ENCODE measurements at regions not wholly inside any gene's neighbourhood (a gene's known extent, or its start where the extent isn't known, plus 50 kb on each side); places are given as distances from the start of the nearest gene placed in this dataset.

DNA sequence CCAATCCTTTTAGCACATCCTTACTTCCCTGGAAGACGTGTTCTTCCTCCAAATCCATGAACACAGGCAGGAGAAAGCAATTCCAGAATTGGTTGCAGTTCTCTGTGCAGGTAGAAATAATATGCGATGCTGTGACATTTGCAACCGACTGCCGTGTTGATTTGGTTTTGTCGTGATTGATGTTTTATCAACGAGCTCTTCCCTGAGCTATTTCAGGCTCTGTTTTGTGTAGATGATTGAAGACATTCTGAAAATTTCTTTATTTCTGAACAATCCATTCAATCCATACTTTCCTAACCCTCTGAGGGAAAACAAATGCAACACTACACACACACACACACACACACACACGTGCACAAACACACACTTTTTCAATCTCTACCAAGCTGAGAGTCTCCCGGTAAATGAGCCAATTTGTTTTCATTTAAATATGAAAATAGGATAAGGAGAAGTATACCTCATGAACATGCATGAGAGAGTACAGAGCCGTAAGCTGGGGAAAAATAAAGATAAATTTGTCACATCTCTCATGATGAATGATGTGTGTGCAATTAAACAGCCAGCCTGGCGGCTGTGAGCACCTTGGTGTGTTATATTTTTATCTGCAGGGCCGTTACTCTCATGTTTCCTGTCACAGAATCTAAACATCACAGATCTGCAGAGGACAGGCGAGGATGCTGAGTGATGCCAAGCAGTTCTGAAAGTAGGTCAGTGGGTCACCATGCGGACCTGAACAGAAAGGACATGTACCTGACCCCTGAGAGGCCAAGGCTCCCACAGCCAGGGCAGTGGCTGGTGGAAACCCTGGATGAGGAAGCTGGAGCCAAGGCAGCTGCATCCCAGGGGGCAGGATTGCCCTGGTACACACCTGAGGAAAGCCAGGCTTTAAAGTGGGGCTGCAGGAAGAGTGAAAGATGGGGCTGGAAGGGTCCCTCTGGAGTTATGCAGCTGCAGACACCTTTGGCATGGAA, 64.8 kb downstream of the PDCL3 start:
- DNase-seq, result no peak

DNA sequence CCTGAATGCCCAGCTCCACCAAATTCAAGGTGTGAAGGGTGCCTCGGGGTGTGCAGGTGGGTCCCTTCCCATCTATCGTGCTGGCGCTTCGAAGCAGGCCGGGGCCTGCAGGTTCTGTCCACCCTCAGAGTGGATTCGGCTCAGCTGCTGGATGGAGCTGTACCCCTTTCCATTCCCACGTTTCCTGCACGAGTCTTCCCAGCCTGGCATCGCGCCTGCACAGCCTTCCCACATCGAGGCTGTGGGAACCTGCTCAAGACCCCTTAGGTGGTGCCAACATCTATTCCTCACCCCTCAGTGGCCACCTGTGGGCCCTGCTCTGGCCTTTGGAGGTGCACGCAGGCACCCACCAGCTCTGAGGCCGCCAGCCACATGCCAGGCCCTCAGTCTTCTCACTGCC, 65.7 kb downstream of the PDCL3 start:
- DNase-seq, result no peak

DNA sequence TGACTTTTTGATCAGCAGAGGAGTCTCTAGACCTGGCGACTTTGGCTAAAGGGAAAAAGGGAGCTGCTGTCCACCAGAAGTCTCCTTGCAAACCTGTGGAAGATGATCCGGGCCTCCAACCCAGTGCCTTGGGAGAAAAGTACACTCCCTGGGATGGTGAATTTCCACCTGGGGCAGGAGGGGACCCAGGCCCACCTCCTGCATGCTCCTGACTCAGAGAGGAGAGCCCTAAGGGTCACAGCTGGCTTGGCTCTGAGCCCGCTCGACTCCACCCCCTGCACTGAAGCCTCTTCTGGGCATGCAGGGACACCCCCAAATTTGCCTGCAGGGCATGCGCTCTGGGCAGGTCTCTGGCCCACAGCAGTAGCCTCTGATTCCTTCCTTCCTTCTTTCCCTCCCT, 66.5 kb downstream of the PDCL3 start:
- no peak for DNase-seq

DNA sequence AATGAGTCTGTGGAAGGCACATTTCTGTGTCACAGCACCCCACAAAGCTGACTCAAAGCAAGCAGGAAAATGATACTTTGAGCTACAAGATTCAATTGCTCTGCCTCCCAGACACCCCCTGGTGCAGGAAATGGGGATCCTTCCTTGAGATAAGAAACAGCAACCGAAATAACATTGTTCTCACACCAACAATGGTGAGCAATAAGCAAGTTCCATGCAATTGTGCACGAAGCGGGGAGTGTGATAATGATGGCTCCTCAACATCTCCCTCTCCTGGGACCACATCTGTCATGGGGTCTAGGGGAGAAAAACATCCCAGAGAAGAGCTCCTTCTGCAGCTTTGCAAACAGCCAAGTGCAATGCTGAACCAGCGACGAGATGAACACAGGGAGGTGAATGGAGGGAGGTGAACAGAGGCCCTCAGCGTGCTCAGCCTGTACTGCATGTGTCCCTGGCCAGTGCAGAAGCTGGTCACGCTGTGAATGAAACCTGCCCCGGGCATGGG, 67.7 kb downstream of the PDCL3 start:
- no peak for DNase-seq

DNA sequence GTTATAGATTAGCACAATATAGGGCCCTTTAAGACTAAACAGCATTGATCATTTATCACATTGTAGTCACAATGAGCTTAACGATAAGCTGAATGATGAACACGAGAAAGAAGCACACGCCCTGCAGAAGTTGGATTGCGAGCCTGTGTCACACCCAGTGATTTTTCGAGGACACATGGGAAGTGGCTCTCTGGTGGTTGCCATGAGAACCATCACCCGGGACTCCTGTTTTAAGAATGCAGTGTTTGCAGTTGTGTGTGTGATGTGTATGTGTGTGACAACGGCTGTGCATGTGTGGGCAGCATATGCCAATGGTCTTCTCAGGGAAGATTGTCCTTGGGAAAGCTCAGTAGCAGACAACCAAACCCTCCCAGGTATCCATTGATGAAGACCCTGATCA, 69.2 kb downstream of the PDCL3 start:
- DNase-seq, result no peak

DNA sequence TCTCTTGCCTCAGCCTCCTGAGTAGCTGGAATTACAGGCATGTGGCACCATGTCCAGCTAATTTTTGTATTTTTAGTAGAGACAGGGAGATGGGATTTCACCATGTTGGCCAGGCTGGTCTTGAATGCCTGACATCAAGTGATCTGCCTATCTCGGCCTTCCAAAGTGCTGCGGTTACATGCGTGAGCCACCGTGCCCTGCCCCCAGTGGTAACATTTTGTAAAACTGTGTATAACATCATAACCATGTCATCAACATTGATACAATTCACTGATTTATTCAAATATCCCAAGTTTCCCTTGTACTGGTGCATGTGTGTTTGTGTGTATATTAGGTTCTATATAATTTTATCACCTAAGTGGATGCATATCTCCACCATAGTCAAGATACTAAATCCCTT, 70.0 kb downstream of the PDCL3 start:
- no peak for DNase-seq

DNA sequence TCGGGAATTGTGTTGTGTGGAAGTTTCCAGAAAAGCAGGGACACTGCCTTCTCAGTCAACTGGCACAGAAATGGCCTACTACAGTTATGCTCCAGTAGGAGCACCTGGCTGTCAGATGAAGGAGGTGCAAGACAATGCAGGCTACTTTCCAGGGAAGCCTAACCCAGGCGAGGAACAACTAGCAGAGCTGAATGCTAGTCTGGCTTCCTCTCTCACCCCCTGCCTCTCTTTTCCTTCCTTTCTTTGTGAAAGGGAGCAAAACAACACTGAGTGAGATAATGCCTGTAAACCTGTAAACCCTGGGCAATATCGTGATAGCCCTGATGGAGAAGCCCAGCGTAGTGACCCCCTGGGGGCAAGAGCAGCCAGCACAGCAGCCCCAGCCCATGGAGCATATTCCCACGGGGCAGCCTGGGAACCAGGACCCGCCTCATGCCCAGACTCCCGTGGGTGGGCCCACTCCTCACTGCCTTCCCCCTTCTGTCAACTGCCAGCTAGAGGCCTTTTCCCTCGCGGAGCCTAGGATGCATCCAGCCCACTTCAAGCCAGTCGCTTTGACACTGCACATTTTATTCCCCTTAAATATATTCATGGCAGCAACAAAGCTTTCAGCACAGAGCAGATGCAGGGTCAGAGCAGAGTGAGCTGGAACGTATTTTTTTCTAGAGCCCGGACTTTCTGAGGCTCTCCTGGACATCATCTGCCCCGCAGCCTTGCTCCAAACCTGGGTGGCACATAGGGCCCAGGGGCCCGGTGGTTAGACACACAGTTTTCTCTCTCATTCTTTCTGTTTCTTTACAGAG, 77.0 kb downstream of the PDCL3 start:
- no peak for DNase-seq

DNA sequence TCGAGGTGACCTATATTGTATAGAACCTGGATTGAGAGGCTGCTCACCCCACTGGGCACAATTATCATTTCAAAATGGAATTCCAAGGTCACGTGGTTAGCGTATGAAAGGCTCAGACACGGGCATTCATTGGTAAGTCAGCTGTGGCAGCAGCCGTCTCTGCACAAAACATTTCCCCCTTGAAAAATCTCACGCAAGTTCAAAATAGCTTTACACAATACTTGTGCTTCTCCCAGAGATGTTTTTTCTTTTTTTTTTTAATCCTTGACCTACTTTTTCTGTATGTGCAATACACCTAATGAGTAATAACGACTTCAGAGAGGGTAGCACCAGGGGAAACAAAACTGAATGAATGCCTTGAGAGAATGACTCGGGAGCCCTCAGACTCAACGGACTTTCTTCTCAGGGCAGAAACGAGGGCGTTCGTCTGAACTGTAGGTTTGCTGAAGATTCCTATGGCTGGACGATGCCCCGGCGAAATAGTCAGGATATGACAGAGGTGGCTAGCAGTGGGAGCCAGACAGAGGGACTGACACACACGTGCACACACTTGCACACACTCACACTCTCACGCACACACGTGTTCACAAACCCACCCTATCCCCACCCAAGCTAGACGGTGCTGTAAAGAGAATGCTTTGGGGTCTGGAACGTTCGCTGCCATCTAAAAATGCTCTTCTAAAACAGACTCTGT, 77.8 kb downstream of the PDCL3 start:
- no peak for DNase-seq

DNA sequence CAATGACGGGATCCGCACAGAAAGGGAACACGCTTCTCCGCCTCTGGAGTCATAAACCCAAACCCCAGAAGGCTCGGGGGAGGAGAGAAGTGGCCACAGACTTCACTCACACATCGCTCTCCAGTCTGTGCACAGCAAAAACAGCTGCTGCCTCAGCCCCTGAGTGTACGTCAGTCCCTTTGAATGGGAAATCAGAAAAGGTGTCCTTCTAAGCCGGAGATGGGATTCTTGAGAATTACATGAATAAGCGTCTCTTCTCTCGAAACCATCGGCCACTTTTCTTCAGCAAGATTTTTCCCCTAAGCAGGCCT, 78.3 kb downstream of the PDCL3 start:
- no peak for DNase-seq

DNA sequence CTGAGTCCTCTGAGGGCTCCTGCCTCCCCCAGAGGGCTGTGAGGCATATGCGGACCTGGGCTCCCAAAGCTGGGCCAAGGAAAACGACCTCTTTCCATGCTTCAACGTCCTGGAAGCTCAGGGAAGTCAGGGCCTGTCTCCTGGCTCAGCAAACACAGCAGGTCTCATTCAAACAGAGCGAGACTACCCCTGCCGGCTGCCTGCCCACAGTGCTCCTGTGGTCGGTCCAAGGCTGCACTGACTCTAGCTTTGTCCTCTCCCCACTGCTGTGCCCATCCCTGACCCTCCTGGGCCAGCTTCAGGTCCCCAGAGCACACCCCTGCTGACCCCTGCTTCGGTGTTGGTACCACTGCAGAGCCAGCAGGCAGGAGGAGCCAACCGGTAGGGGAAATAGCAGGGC, 79.6 kb downstream of the PDCL3 start:
- DNase-seq, result no peak

DNA sequence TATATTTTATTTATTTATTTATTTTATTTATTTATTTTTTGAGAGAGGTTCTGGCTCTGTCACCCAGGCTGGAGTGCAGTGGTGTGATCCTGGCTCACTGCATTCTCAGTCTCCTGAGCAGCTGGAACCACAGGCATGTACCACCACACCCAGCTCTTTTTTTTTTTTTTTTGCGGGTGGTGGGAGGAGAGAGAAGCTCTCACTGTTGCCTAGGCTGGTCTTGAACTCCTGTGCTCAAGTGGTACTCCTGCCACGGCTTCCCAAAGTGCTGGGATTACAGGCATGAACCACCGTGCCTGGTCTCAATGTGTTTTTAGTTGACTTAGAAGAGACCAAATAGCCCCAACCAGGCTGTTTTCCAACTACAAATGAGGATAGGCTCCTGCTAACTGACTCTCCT, 80.7 kb downstream of the PDCL3 start:
- DNase-seq, result no peak

DNA sequence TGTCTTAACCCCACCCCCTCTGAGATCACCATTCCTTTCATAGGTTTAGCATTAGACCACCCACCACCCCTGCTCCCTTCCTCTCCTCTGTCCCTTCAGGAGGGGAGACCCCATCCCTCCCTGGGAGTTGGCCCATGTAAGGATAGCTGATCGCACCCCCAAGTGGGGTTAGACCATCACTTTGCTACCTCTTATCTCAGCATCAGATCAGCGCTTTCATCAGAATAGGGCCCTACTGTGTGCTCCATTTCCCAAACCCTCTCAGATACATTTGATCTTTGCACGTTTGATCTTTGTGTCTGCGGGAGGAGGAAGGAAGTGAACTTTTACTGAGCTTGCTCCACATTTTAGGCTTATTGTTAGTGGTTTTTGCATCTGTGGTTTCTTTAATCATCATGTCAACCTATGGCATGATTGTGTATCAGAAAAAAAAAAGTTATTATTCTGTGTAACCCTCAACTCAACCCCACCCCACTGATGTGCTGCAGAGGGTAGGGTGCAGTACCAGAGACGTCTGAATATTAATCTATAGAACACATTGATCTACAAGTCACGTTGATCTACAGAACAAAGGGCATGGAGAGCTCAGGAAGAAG, 81.2 kb downstream of the PDCL3 start:
- peak; percentile 35 for DNase-seq

DNA sequence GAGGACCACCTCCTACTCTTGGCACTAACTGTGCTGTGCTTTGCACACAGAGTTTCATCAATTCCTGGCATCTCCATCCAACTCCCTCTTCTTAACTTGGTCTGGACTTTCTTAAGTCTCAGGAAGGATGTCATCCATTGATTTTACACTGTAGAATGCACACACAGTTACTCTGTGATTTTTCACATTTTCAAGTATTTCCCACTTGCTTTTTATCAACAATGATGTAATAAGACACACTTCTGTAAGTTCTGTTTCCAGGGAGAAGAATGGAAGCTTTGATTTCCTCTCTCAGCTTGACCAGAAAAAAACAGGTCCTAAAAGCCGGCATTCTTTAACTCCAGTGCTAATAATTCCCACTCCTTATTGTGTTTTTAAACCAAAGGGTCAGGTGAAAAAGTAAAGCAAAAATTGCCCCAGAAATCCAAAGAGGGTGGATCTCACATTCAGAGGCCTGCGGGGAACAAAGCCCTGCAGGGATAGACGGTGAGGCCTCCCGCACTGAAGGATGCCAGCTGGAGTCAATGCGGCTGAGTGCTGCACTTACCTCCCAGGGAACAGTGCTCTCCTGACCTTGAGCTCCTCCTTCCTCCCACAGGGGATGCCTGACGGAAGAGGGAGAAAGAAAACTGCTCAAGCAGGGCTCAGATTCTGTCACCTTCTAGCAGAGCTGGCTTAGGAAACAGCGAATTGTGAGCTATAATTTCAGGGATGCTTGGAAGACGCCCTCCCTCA, 83.1 kb downstream of the PDCL3 start:
- no peak for DNase-seq

DNA sequence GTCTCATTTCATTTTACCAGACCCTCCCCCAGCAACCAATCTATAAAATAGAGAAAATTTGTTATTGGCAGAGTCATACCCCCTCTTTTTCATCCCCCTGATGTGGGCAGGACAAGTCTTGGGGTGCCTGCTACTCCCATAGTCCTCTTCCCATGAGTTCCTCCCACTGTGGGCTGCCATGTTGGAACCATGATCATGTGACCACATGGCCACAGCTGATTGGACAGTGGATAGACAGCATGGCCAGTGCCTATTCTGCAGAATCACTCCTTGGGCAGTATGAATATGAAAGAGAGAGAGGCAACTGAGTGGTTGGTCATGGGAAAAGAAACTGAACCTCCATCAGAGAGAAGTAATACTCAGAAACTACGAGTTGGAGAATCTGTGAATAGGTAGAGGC, 84.9 kb downstream of the PDCL3 start:
- DNase-seq, result no peak

DNA sequence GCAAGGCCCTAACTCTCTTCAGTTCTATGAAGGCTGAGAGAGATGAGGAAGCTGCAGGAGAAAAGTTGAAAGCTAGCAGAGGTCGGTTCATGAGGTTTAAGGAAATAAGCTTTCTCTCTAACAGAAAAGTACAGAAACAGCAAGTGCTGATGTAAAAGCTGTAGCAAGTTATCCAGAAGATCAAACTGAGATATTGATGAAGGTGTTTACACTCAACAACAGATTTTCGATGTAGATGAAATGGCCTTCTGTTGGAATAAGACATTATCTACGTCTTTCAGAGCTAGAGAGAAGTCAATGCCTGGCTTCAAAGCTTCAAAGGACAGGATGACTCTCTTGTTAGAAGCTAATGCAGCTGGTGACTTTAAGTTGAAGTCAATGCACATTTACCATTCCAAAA, 87.4 kb downstream of the PDCL3 start:
- DNase-seq, result no peak

DNA sequence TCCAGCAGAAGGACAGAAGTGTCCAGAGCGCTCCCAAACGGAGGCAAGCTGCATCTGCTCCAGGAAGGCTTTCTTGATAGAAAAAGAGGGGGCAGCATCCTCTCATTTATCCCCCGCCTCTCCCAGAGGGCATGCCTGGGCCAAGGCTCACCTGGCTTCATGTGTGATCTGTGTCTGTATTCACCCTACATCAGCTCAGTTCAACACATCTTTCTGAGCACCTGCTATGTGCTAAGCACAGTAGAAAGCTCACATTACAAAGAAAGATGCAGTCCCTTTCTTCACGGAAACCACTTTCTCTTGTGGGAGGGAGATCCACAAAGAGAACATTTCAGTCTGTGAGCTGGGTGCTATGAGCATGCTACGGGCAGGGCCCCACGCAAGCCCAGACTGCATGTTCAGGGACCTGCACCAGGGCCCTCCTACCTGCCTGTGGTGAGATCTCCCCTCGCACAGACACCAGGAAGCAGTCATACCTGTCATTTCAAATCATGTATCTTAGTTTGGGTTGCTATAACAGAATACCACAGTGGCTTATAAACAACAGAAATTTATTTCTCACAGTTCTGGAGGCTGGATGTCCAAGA, 90.7 kb downstream of the PDCL3 start:
- DNase-seq, result peak; percentile 56

DNA sequence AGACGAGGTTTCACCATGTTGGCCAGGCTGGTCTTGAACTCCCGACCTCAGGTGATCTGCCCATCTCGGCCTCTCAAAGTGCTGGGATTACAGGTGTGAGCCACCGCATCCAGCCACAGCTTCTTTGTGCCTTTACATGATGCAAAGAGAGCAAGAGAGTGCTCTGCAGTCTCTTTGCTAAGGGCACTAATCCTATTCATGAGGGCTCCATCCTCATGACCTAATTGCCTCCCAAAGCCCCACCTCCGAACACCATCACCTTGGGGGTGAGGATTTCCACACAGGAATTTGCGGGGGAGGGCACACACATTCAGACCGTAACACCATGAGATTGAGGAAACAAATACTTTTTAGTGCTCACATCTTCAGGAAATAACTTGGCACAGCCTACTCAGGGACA, 91.8 kb downstream of the PDCL3 start:
- no peak for DNase-seq

DNA sequence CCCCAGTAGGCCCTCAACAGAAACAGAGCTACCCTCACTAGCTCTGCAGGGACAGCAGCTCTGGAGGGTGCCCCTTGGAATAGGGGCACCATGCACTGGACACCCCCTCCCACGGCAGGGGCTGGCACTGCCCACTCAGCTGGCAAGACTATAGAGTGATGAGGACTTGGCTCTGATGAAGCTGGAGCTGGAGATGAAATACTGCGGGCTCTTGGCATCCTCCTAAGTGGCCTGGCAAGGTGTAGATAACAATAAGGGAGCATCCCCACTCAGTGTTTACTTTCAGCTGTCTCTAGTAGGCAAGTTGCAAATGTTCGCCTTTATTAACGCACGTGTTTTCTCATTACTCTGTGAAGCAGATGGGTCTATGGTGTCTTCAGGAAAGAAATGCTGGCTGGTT, 92.7 kb downstream of the PDCL3 start:
- no peak for DNase-seq

DNA sequence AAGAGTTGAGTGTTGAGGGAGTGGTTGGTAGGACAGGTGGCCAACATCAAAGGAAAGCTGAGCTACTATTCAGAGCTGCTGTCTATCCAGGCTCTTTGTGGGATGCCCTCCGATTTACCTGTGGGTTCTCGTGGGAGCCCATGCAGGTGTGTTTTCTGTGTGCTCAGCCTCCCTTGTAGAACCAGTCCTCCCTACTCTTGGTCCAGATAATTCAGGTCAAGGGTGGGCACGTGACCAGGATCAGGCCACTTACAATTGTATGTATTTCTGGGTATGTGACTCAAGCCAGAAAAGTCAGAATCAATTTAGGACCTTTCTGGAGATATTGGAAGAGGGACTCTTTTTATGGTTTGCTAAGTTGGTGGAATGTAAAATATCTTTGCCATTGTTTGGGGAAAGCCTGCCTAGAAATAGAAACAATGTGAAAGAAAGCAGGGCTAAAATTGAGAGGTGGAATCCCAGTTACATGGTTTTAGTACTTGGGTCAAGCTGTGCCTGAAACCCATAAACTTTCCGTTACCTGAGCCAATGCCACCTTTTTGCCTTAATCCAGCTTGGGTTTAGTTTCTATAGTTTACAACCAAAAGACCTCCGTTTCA, 93.2 kb downstream of the PDCL3 start:
- no peak for DNase-seq

DNA sequence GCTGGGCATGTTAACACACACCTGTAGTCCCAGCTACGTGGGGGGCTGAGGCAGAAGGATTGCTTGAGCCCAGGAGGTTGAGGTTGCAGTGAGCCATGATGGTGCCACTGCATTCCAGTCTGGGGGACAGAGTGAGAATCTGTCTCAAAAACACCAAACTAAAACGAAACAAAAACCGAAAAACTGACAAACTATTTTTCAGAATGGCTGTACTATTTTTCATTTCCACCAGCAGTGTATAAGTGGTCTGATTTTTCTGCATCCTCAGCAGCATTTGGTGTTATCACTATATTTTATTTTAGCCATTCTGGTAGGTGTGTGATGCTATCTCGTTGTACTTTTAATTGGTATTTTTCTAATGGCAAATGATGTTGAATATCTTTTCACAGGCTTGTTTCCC, 95.2 kb downstream of the PDCL3 start:
- DNase-seq, result no peak

DNA sequence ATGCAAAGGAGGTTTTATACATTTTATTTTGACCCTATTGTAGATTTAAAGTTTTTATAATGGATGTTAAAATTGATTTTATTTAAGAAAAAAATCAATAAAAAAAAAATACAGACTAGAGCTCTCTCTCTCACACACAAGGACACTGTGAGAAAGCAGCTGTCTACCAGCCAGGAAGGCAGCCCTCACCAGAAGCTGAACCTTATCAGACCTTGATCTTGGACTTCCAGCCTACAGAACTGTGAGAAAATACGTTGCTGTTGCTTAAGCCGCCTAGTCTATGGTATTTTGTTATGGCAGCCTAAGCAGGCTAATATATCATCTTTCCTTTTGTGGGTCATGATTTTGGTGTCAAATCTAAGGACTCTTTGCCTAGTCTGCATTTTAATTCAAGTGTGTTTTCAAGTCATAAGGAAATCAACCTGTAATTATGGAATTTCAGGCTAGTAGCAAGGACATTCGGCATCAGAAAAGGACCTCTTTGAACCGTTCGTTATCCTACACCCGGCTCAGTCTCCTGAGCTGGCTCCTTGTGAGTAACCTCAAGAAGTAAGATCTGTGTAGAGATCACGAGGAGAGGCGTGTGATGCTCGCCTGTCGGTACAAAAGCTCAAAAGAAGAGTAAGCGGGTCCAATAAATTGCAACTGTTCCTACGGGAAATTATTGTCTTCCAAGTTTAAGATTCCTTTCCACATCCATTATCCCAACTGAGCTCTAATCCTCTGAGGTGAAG, 98.2 kb downstream of the PDCL3 start:
- DNase-seq, result no peak

Data from CD4-positive, alpha-beta T cell treated with Interleukin-15 for 1 hour (primary cell).